GM18519 (cell line): ENCODE measurements at regions not wholly inside any gene's neighbourhood (a gene's known extent, or its start where the extent isn't known, plus 50 kb on each side); places are given as distances from the start of the nearest gene placed in this dataset.
"Not testable (repeated sequence)": the region's sequence is repeated elsewhere in the genome, so short reads cannot be mapped to it uniquely, and the experiment has no call there.

Source experiments
- ATAC-seq: cut with Tn5 transposase; IDR thresholded peaks from one replicate; pipeline ENCODE4 v1.9.1; 2021; ENCODE audit warnings: mild to moderate bottlenecking, moderate library complexity; ENCODE audit not compliant: unreplicated experiment, low FRiP score

- no peak for ATAC-seq
These were observed 609.5 kb upstream of the RGMB start for GRCh38 chr5:98163796-98164493.

DNA sequence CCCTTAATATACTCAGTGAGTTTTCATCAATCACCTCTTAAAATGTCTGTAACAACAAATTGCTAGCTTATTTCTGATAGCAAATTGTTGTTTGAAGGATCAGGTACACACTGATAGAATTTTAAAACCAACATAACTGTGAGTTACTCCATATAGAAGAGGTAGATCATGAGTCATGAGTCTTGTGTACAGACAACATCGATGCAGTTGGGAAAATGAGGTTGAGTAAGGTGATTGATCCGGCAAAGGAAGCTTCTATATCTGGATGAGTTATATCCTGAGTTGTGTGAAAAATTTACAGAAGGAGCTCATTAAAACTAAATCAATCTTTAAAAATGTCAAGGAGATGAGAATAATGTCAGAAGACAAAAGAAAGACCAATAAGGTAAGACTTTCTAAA, 604.6 kb upstream of the RGMB start:
- no peak for ATAC-seq

DNA sequence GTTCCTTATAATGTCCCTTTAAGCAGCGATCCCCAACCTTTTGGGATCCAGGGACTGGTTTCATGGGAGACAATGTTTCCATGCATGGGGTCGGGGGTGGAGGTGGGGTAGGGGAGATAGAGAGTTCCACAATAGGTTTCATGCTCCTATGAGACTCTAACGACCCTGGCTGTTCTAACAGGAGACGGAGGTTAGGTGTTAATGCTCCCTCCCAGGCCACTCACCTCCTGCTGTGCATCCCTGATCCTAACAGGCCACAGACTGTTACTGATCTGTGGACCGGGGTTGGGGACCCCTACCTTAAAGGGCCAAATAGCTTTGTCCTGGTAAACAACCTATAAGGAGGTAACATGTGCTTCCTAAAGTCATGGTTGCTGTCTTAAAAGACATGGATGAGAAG, 602.5 kb upstream of the RGMB start:
- no peak for ATAC-seq

GRCh38 chr5:98173334-98173733, 600.1 kb upstream of the RGMB start:
- no peak for ATAC-seq

DNA sequence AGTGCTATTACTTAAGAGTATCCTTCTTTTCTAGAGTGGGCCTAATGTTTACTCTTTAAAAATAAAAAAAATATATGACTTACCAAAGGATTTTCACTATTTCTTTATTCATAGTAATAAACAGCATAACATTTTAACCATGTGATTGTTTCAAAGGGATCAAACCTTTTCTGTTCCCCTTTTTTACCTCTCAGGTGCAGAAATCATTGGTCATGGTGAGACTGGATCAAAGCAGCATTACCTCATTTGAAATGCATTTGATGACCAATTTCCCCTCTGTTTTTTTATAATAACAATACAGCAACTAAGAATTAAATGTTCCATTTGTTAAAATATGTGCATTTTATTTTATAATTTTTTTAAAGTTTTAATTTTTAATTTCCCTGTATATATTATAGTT, 598.0 kb upstream of the RGMB start:
- ATAC-seq = no peak

- no peak for ATAC-seq
These were observed 593.4 kb upstream of the RGMB start for GRCh38 chr5:98179791-98180755.

DNA sequence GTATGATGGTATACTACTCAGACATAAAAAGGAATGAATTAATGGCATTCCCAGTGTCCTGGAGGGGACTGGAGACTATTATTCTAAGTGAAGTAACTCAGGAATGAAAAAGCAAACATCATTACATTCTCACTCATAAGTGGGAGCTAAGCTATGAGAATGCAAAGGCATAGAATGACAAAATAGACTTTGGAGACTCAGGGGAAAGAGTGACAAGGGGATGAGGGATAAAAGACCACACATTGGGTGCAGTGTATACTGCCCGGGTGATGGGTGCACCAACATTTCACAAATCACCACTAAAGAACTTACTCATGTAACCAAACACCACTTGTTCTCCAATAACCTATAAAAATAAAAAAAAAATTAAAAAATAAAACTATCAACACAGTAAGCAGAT, 587.3 kb upstream of the RGMB start:
- ATAC-seq = no peak

DNA sequence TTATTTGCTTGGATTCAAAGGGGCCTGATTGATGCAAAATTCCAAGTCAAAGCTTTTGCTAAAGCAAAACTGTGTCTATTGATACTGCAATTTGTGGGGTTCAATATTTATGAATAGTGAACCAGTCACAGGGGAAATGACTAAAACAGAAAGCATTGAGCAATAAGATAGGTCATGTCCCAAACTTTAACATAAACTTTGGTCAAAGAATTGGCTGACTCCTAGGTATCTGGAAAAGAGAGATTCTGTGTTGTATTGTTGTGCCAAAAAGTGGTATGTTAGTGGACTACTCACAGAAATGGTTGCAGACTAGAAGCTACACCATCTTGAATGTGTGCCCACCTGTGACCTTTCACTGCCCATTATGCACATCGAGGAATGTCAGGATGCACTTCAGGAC, 585.5 kb upstream of the RGMB start:
- ATAC-seq = no peak

DNA sequence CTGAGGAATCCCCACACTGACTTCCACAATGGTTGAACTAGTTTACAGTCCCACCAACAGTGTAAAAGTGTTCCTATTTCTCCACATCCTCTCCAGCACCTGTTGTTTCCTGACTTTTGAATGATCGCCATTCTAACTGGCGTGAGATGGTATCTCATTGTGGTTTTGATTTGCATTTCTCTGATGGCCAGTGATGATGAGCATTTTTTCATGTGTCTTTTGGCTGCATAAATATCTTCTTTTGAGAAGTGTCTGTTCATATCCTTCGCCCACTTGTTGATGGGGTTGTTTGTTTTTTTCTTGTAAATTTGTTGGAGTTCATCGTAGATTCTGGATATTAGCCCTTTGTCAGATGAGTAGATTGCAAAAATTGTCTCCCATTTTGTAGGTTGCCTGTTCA, 583.1 kb upstream of the RGMB start:
- not testable (repeated sequence) for ATAC-seq

GRCh38 chr5:98193921-98194760, 579.3 kb upstream of the RGMB start:
- no peak for ATAC-seq

GRCh38 chr5:98200726-98201541, 572.5 kb upstream of the RGMB start:
- ATAC-seq = no peak

GRCh38 chr5:98204798-98205197, 568.7 kb upstream of the RGMB start:
- no peak for ATAC-seq

GRCh38 chr5:98205691-98206461, 567.6 kb upstream of the RGMB start:
- no peak for ATAC-seq

GRCh38 chr5:98206566-98206965, 566.9 kb upstream of the RGMB start:
- no peak for ATAC-seq

- ATAC-seq = no peak
These were observed 564.0 kb upstream of the RGMB start for GRCh38 chr5:98209418-98209817.

- no peak for ATAC-seq
These were observed 559.0 kb upstream of the RGMB start for GRCh38 chr5:98214240-98215051.

DNA sequence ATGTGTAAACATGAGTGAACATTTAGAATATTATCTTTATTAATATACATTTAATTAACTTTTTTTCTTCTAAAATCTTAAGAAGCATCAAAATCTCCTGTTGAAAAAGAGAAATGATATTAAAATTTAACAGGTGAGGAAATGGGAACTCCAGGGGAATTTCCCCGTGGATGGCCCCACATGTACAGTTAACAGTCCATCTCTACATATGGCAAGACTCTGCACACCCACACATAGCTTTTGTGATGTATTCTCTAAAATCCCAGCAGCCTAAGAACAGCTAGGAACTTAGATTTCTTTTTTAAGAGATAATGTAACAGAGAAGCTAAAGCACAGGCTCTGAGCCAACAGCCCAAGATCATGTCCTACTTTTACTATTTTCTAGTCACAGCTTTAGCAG, 556.3 kb upstream of the RGMB start:
- ATAC-seq = no peak

- ATAC-seq = no peak
These were observed 554.6 kb upstream of the RGMB start for GRCh38 chr5:98218838-98219237.

DNA sequence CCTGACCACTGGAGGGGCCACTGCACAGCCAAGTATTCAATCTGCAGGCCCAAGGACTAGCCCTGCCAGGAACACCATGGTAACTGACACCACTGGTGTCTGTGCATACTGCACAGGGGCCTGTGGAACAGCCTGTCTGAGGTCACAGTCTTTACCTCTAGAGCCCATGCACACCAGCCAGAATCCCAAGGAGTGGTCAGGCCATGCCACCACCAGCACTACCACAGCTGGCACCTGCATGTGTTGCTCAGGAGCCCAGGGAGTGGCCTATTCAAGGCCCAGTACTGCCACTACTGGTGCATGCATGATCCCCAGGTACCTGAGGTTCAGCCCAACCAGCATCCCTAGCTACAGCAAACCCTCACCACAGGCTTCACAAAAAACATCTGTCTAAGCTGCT, 546.0 kb upstream of the RGMB start:
- ATAC-seq = no peak
